ENCODE measurements at regions not wholly inside any gene's neighbourhood (a gene's known extent, or its start where the extent isn't known, plus 50 kb on each side); places are given as distances from the start of the nearest gene placed in this dataset.

GRCh38 chr13:21988624-21989023, 317.8 kb downstream of the FGF9 start:
- TF ChIP-seq CTCF (IDR thresholded peaks at IDR 0.05) (no peak), POLR2AphosphoS5 (IDR thresholded peaks at IDR 0.05; ENCODE audit: low read depth, low read length) (no peak), REST (IDR thresholded peaks at IDR 0.05; ENCODE audit: insufficient read depth in 1 of 2, low read depth in 2 of 2, low read length in 1 of 2) (no peak), TCF7L2 (IDR thresholded peaks at IDR 0.05; ENCODE audit: low read depth, low read length) (no peak)
